Prostate gland (tissue), 2 donors: ENCODE measurements at regions not wholly inside any gene's neighbourhood (a gene's known extent, or its start where the extent isn't known, plus 50 kb on each side); places are given as distances from the start of the nearest gene placed in this dataset.
A peak's percentile ranks its signal among the peaks of the same experiment; 100 is the strongest.

ENCODE experiments used
- DNase-seq: peaks from one replicate; pipeline ENCODE4 v3.0.0-alpha.2; 2019; ENCODE audit warnings: low spot score
- H3K27ac ChIP-seq, 2 donors: fragments of 200-600 bp; sonication (generic); 2 replicates each; pipeline ENCODE4 v1.5.1; 2017 to 2019
- H3K27me3 ChIP-seq: fragments of 200-600 bp; sonication (generic); replicated peaks from 2 replicates; pipeline ENCODE4 v1.5.1; 2019; ENCODE audit not compliant: insufficient read depth
- H3K36me3 ChIP-seq, 2 donors: fragments of 200-600 bp; sonication (generic); 1 replicate in 1 of 2; 2 replicates in 1 of 2; pipeline versions ENCODE4 v1.5.1 to v1.8.1; 2017 to 2019
- H3K4me1 ChIP-seq: fragments of 200-600 bp; sonication (generic); replicated peaks from 2 replicates; pipeline ENCODE4 v1.5.1; 2019
- H3K4me3 ChIP-seq, 2 donors: fragments of 200-600 bp; sonication (generic); 2 replicates each; pipeline ENCODE4 v1.5.1; 2017 to 2019
- H3K9me3 ChIP-seq: fragments of 200-600 bp; sonication (generic); 2 replicates; pipeline ENCODE4 v1.5.1; 2017
- POLR2A ChIP-seq: fragments of 450-650 bp; IDR thresholded peaks from one replicate; pipeline ENCODE4 v1.6.1; 2016; ENCODE audit warnings: antibody characterized with exemption, mild to moderate bottlenecking
- POLR2AphosphoS5 ChIP-seq: sonication (generic); formaldehyde crosslinking; IDR thresholded peaks from one replicate; pipeline ENCODE4 v1.6.1; 2017; ENCODE audit warnings: antibody characterized with exemption
- WGBS: methylation state at CpG from one replicate; pipeline ENCODE4 v1.1.5; 2018; 5-methylcytosine and 5-hydroxymethylcytosine counted together
- intact Hi-C: fragments of 100-400 bp; cut with DNase I; formaldehyde crosslinking; loops from one replicate; pipeline ENCODE4 v1.14.2; 2022
- TF ChIP-seq, protein P1 (sequence below), 4 experiments: fragments of 200-600 bp in 2 of 4; fragments of 450-650 bp in 2 of 4; sonication (generic) in 2 of 4; IDR thresholded peaks; 1 replicate in 3 of 4; 2 replicates in 1 of 4; pipeline ENCODE4 v1.5.1; 2016 to 2019; ENCODE audit warnings: antibody characterized with exemption in 4 of 4, mild to moderate bottlenecking in 2 of 4, moderate library complexity in 2 of 4

DNA sequence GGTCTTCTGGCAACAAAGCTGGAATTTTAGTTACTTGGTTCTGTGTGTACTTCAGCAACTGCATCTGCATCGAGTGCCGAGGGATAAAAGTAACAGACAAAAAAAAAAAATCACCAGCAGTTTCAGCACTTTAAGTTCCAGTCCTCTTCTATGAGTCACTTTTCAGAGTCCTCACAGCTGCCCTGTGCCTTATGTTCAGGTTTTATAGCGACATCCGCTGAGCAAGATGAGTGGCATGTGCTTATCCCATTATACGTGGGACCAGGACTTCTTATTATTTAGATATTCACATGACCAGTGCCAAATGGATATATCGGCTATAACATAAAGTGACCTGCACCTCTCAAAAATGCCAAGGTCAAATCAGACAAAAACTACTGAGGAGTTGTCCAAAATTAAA, 242.9 kb downstream of the FOXA2 start:
- intact Hi-C loops: no loop called here
- 49% methylated on average over 6 of the region's 6 CpGs for WGBS
- no peaks in the 10 kb centered on the region for H3K4me1 ChIP-seq
- no peak overlapping the region for H3K4me3 ChIP-seq
- DNase-seq: no peak
- H3K27ac ChIP-seq: no peak overlapping the region
- H3K9me3 ChIP-seq: no peaks in the 10 kb centered on the region
- H3K36me3 ChIP-seq: no peaks in the 10 kb centered on the region
- H3K27me3 ChIP-seq: no peaks in the 10 kb centered on the region
- TF ChIP-seq POLR2A: no peak
- TF ChIP-seq, protein P1, sequence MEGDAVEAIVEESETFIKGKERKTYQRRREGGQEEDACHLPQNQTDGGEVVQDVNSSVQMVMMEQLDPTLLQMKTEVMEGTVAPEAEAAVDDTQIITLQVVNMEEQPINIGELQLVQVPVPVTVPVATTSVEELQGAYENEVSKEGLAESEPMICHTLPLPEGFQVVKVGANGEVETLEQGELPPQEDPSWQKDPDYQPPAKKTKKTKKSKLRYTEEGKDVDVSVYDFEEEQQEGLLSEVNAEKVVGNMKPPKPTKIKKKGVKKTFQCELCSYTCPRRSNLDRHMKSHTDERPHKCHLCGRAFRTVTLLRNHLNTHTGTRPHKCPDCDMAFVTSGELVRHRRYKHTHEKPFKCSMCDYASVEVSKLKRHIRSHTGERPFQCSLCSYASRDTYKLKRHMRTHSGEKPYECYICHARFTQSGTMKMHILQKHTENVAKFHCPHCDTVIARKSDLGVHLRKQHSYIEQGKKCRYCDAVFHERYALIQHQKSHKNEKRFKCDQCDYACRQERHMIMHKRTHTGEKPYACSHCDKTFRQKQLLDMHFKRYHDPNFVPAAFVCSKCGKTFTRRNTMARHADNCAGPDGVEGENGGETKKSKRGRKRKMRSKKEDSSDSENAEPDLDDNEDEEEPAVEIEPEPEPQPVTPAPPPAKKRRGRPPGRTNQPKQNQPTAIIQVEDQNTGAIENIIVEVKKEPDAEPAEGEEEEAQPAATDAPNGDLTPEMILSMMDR (IDR thresholded peaks at IDR 0.05): no peak
- no peak for TF ChIP-seq POLR2AphosphoS5

GRCh38 chr20:22339946-22340345, 244.4 kb downstream of the FOXA2 start:
- no peak for DNase-seq
- Histone ChIP-seq H3K4me3 (no peak overlapping the region), H3K27me3 (no peaks in the 10 kb centered on the region), H3K4me1 (no peaks in the 10 kb centered on the region), H3K9me3 (no peaks in the 10 kb centered on the region), H3K27ac (no peak overlapping the region), H3K36me3 (no peaks in the 10 kb centered on the region)
- WGBS: 27% methylated on average over 5 of the region's 5 CpGs
- intact Hi-C loops: loop anchor here (1.0 to 10.0 kb wide), 2 partner anchors 344 to 1005 kb away; no protein-coding TSS in a partner anchor
- TF ChIP-seq, protein P1 (IDR thresholded peaks at IDR 0.05): no peak
- TF ChIP-seq POLR2AphosphoS5 (no peak), POLR2A (no peak)

DNA sequence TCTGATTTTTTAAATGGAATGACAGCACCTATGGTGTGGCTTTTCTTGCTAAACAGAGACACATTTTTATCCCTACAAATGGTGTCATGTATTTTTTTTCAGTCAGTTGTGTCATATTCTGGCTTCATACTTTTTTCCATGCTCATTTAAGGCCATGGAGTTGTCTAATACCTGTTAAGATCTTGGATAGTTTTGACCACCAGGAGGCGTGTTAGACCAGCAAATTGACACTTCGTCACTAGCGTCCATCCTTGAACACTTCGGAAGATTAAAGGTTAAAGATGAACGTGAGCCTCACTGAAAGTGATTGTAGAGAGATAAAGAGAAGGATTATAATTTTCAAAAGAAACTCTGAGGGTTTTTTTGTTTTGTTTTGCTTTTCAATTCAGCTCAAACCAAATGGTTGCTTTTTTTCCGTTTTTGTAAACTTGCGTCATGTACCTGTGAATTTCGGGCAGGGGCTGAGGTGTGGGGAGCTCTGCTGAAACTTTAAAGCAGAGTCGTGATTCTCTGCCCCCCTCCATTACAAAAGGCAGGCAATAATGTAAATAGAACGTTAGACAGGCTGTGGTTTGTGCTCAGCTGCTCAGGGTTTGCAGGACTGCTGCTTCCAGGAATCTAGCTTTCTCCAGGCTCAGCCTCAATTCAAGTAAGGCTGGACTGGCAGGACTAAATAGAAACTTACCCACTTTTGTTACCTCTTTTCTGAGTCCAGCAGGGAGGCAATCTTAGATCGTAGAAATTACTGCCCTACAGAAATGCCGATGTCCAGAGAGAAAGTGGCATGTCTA, 245.1 kb downstream of the FOXA2 start:
- H3K36me3 ChIP-seq: no peaks in the 10 kb centered on the region
- no peaks in the 10 kb centered on the region for H3K27me3 ChIP-seq
- TF ChIP-seq POLR2AphosphoS5: peak; percentile 12
- TF ChIP-seq POLR2A: no peak
- TF ChIP-seq, protein P1 (IDR thresholded peaks at IDR 0.05): peak; percentile 72 to 87 (median 78)
- H3K27ac ChIP-seq: no peak overlapping the region
- 28% methylated on average over 12 of the region's 12 CpGs for WGBS
- H3K4me3 ChIP-seq: no peak overlapping the region
- intact Hi-C loops: loop anchor here (1.0 to 10.0 kb wide), 2 partner anchors 345 to 1006 kb away; no protein-coding TSS in a partner anchor
- no peaks in the 10 kb centered on the region for H3K4me1 ChIP-seq
- peak; percentile 67 for DNase-seq
- no peaks in the 10 kb centered on the region for H3K9me3 ChIP-seq

GRCh38 chr20:22338140-22338708, 246.1 kb downstream of the FOXA2 start:
- TF ChIP-seq, protein P1 (IDR thresholded peaks at IDR 0.05): no peak
- TF ChIP-seq POLR2AphosphoS5 (no peak), POLR2A (no peak)
- Histone ChIP-seq H3K4me3 (no peak overlapping the region), H3K27ac (no peak overlapping the region), H3K4me1 (no peaks in the 10 kb centered on the region), H3K27me3 (no peaks in the 10 kb centered on the region), H3K9me3 (no peaks in the 10 kb centered on the region), H3K36me3 (no peaks in the 10 kb centered on the region)
- intact Hi-C loops: loop anchor here (10.0 kb wide), 1 partner anchor 1007 kb away; no protein-coding TSS in a partner anchor
- DNase-seq: no peak
- WGBS: 63% methylated on average over 6 of the region's 6 CpGs
